ENCODE measurements at regions not wholly inside any gene's neighbourhood (a gene's known extent, or its start where the extent isn't known, plus 50 kb on each side); places are given as distances from the start of the nearest gene placed in this dataset.

- WGBS, 2 experiments (ENCODE audit: extremely low coverage in 1 of 2, insufficient coverage in 1 of 2, insufficient read length in 1 of 2, insufficient replicate concordance in 2 of 2, low coverage in 1 of 2, low lambda C conversion rate in 2 of 2, missing lambda C conversion rate in 1 of 2), result 84% methylated on average over 3 of the region's 3 CpGs; no CpG with 5 or more reads in 1 of the 2 experiments
Measured at GRCh38 chr5:156095709-156096241, 231.2 kb upstream of the SGCD start.

More at GRCh38 chr5:156095709-156096241, 231.2 kb upstream of the SGCD start:
- Histone ChIP-seq H3K79me2 (ENCODE audit: control insufficient read depth in 1 of 2, insufficient read depth in 2 of 2, low read length in 2 of 2) (no peaks in the 10 kb centered on the region), H4K8ac (ENCODE audit: extremely low read depth, insufficient read depth, low read length) (no peak overlapping the region), H3K27me3 (replicated peaks in 1 of 4; ENCODE audit: control insufficient read depth in 3 of 4, extremely low read depth in 1 of 4, insufficient read depth in 3 of 4, low read length in 3 of 4) (no peaks in the 10 kb centered on the region), H3K23ac (ENCODE audit: insufficient read length) (no peak overlapping the region), H2BK5ac (ENCODE audit: low read depth, low read length) (no peak overlapping the region), H2BK20ac (ENCODE audit: low read length) (no peak overlapping the region), H2AFZ (ENCODE audit: low read length) (no peak overlapping the region), H3K4me3 (ENCODE audit: extremely low read depth in 1 of 4, insufficient read depth in 2 of 4, low read depth in 3 of 4, low read length in 4 of 4) (no peak overlapping the region), H3K4ac (replicated peaks; ENCODE audit: insufficient read length, low read depth, low read length) (no peak overlapping the region), H4K91ac (replicated peaks; ENCODE audit: insufficient read length, low read length) (no peak overlapping the region), H2BK12ac (ENCODE audit: low read depth, low read length) (no peak overlapping the region), H3K18ac (ENCODE audit: extremely low read depth, low read length) (no peak overlapping the region), H3K79me1 (ENCODE audit: low read depth, low read length) (no peaks in the 10 kb centered on the region), H2BK120ac (replicated peaks; ENCODE audit: low read depth, low read length) (no peak overlapping the region), H3K56ac (replicated peaks; ENCODE audit: insufficient read length, low read depth, low read length) (no peak overlapping the region), H3K4me2 (ENCODE audit: insufficient read depth in 1 of 2, low read depth in 2 of 2, low read length in 2 of 2) (no peak overlapping the region), H2BK15ac (ENCODE audit: low read length) (no peak overlapping the region), H2AK5ac (ENCODE audit: low read depth, low read length) (no peak overlapping the region), H3K14ac (ENCODE audit: insufficient read length) (no peak overlapping the region), H3K4me1 (replicated peaks in 1 of 4; ENCODE audit: control insufficient read depth in 3 of 4, insufficient read depth in 4 of 4, low read length in 3 of 4) (no peaks in the 10 kb centered on the region; a peak in 1 of 7 replicates), H4K5ac (ENCODE audit: insufficient read length, low read depth, low read length) (no peak overlapping the region), H3K9me3 (ENCODE audit: insufficient read depth in 2 of 2, low read depth in 1 of 2, low read length in 1 of 2) (peaks cover 10% of the 10 kb centered on the region in 2 experiments; a peak in 2 of 4 replicates), H3K23me2 (ENCODE audit: low read depth, low read length) (no peaks in the 10 kb centered on the region), H3K27ac (ENCODE audit: low read depth, low read length) (no peak overlapping the region), H3K36me3 (ENCODE audit: control insufficient read depth in 2 of 4, insufficient read depth in 4 of 4, low read length in 3 of 4) (no peaks in the 10 kb centered on the region), H3K9ac (replicated peaks in 1 of 4; ENCODE audit: extremely low read depth in 1 of 4, low read depth in 3 of 4, low read length in 3 of 4) (no peak overlapping the region), H4K20me1 (replicated peaks in 1 of 2; ENCODE audit: control insufficient read depth in 1 of 2, insufficient read depth in 2 of 2, low read length in 2 of 2) (no peaks in the 10 kb centered on the region)
- FAIRE-seq (no peak), DNase-seq (ENCODE audit: low read depth in 1 of 2, low spot score in 2 of 2) (no peak)
- TF ChIP-seq RAD21 (IDR thresholded peaks at IDR 0.05 in 1 of 2, conservative IDR thresholded peaks at IDR 0.05 in 1 of 2; ENCODE audit: low read depth in 2 of 2, low read length in 2 of 2) (no peak), GTF2F1 (IDR thresholded peaks at IDR 0.05; ENCODE audit: borderline replicate concordance, low read depth, low read length) (no peak), CREB1 (IDR thresholded peaks at IDR 0.05) (no peak), YY1 (IDR thresholded peaks at IDR 0.05; ENCODE audit: low read depth, low read length) (no peak), SIN3A (conservative IDR thresholded peaks at IDR 0.05 in 1 of 2, IDR thresholded peaks at IDR 0.05 in 1 of 2; ENCODE audit: low read depth in 1 of 2, low read length in 2 of 2) (no peak), BCL11A (IDR thresholded peaks at IDR 0.05; ENCODE audit: low read depth in 2 of 2, low read length in 2 of 2) (no peak), KDM1A (IDR thresholded peaks at IDR 0.05; ENCODE audit: borderline replicate concordance, low read length) (no peak), POLR2AphosphoS5 (IDR thresholded peaks at IDR 0.05; ENCODE audit: low read depth, low read length) (no peak), TBP (IDR thresholded peaks at IDR 0.05; ENCODE audit: low read depth, low read length) (no peak), KDM4A (IDR thresholded peaks at IDR 0.05; ENCODE audit: low read depth, low read length, severe bottlenecking) (no peak), USF2 (IDR thresholded peaks at IDR 0.05; ENCODE audit: low read length) (no peak), SP2 (IDR thresholded peaks at IDR 0.05; ENCODE audit: low read length) (no peak)
- POLR2A ChIA-PET (ENCODE audit: partially characterized antibody), result no interaction called here
- CTCF ChIA-PET (ENCODE audit: partially characterized antibody), result interaction anchor here (2.0 kb wide), 1 partner anchor 11 kb away, joined by 7 read pairs; no protein-coding TSS in a partner anchor

All from H1 (cell line).